ENCODE measurements at regions not wholly inside any gene's neighbourhood (a gene's known extent, or its start where the extent isn't known, plus 50 kb on each side); places are given as distances from the start of the nearest gene placed in this dataset.

- no peak for DNase-seq (ENCODE audit: low read depth)
- TF ChIP-seq MAX (IDR thresholded peaks at IDR 0.05; ENCODE audit: low read depth, low read length) (no peak), MYC (IDR thresholded peaks at IDR 0.05; ENCODE audit: low read depth, low read length) (no peak), POLR2A (IDR thresholded peaks at IDR 0.05; ENCODE audit: extremely low read depth, insufficient read length) (no peak), CTCF (IDR thresholded peaks at IDR 0.05; ENCODE audit: low read depth, low read length) (no peak)
These were observed 61.5 kb upstream of the STXBP5 start for GRCh38 chr6:147142684-147143245.

GRCh38 chr6:147149092-147149491 is 55.1 kb upstream of the STXBP5 start:
- no peak for DNase-seq (ENCODE audit: low read depth)
- TF ChIP-seq MAX (IDR thresholded peaks at IDR 0.05; ENCODE audit: low read depth, low read length) (no peak), POLR2A (IDR thresholded peaks at IDR 0.05; ENCODE audit: extremely low read depth, insufficient read length) (no peak), CTCF (IDR thresholded peaks at IDR 0.05; ENCODE audit: low read depth, low read length) (no peak), MYC (IDR thresholded peaks at IDR 0.05; ENCODE audit: low read depth, low read length) (no peak)
- H3K4me3 ChIP-seq (ENCODE audit: low read depth, low read length): no peak overlapping the region

More at GRCh38 chr6:147142684-147143245, 61.5 kb upstream of the STXBP5 start:
- no peak overlapping the region for H3K4me3 ChIP-seq (ENCODE audit: low read depth, low read length)

GRCh38 chr6:147149826-147150225 is 54.4 kb upstream of the STXBP5 start:
- H3K4me3 ChIP-seq (ENCODE audit: low read depth, low read length): no peak overlapping the region
- no peak for TF ChIP-seq CTCF (IDR thresholded peaks at IDR 0.05; ENCODE audit: low read depth, low read length)
- DNase-seq (ENCODE audit: low read depth): no peak

GRCh38 chr6:147150293-147150692 is 53.9 kb upstream of the STXBP5 start:
- DNase-seq (ENCODE audit: low read depth): no peak
- no peak for TF ChIP-seq MAX (IDR thresholded peaks at IDR 0.05; ENCODE audit: low read depth, low read length)
- no peak for TF ChIP-seq MYC (IDR thresholded peaks at IDR 0.05; ENCODE audit: low read depth, low read length)
- no peak for TF ChIP-seq POLR2A (IDR thresholded peaks at IDR 0.05; ENCODE audit: extremely low read depth, insufficient read length)
- TF ChIP-seq CTCF (IDR thresholded peaks at IDR 0.05; ENCODE audit: low read depth, low read length): no peak
- no peak overlapping the region for H3K4me3 ChIP-seq (ENCODE audit: low read depth, low read length)
